ENCODE measurements at regions not wholly inside any gene's neighbourhood (a gene's known extent, or its start where the extent isn't known, plus 50 kb on each side); places are given as distances from the start of the nearest gene placed in this dataset.
"Not testable (repeated sequence)": the region's sequence is repeated elsewhere in the genome, so short reads cannot be mapped to it uniquely, and the experiment has no call there.

GRCh38 chr9:6099346-6099745 is 83.9 kb upstream of the RANBP6 start:
- TF ChIP-seq CTCF (conservative IDR thresholded peaks at IDR 0.05; ENCODE audit: low read depth, low read length); EZH2 (IDR thresholded peaks at IDR 0.05; ENCODE audit: low read length, unreplicated experiment); EZH2phosphoT487 (IDR thresholded peaks at IDR 0.05; ENCODE audit: borderline replicate concordance, low read length): not testable (repeated sequence)

Measured in PC-3 (cell line).